OCI-LY1 (cell line): ENCODE measurements at regions not wholly inside any gene's neighbourhood (a gene's known extent, or its start where the extent isn't known, plus 50 kb on each side); places are given as distances from the start of the nearest gene placed in this dataset.
"Not testable (repeated sequence)": the region's sequence is repeated elsewhere in the genome, so short reads cannot be mapped to it uniquely, and the experiment has no call there.

ENCODE experiments used
- EZH2 ChIP-seq: fragments of 200-600 bp; sonication (generic), shearing (Covaris generic); IDR thresholded peaks from 2 replicates; pipeline ENCODE4 v1.8.0; 2017; ENCODE audit warnings: borderline replicate concordance, mixed run types, mild to moderate bottlenecking, antibody characterized with exemption, low read length, moderate library complexity, mixed read lengths
- TF ChIP-seq, protein P1 (sequence below): fragments of 200-600 bp; sonication (generic), shearing (Covaris generic); IDR thresholded peaks from 2 replicates; pipeline ENCODE4 v1.5.1; 2017; ENCODE audit warnings: mild to moderate bottlenecking, antibody characterized with exemption, low read length, moderate library complexity, mixed read lengths

DNA sequence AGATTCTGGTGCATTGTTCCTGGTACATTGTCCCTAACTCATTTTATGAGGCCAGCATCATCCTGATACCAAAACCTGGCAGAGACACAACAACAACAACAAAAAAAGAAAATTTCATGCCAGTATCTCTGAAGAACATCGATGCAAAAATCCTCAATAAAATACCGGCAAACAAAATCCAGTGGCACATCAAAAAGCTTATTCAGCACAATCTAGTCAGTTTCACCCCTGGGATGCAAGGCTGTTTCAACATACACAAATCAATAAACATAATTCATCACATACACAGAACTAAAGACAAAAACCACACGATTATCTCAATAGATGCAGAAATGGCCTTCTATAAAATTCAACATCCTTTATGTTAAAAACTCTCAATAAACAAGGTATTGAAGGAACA lies 477.4 kb downstream of the SOCS6 start:
- TF ChIP-seq, protein P1, sequence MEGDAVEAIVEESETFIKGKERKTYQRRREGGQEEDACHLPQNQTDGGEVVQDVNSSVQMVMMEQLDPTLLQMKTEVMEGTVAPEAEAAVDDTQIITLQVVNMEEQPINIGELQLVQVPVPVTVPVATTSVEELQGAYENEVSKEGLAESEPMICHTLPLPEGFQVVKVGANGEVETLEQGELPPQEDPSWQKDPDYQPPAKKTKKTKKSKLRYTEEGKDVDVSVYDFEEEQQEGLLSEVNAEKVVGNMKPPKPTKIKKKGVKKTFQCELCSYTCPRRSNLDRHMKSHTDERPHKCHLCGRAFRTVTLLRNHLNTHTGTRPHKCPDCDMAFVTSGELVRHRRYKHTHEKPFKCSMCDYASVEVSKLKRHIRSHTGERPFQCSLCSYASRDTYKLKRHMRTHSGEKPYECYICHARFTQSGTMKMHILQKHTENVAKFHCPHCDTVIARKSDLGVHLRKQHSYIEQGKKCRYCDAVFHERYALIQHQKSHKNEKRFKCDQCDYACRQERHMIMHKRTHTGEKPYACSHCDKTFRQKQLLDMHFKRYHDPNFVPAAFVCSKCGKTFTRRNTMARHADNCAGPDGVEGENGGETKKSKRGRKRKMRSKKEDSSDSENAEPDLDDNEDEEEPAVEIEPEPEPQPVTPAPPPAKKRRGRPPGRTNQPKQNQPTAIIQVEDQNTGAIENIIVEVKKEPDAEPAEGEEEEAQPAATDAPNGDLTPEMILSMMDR: not testable (repeated sequence)
- not testable (repeated sequence) for TF ChIP-seq EZH2
